Ectodermal cell (in vitro differentiated cells): ENCODE measurements at regions not wholly inside any gene's neighbourhood (a gene's known extent, or its start where the extent isn't known, plus 50 kb on each side); places are given as distances from the start of the nearest gene placed in this dataset.

ENCODE experiments used
- H3K27ac ChIP-seq: 2 replicates; pipeline ENCODE4 v1.7.0; 2013; ENCODE audit warnings: mild to moderate bottlenecking, low read depth, low read length; ENCODE audit not compliant: insufficient read depth, poor library complexity, severe bottlenecking
- H3K27me3 ChIP-seq: 2 replicates; pipeline ENCODE4 v1.7.0; 2013; ENCODE audit warnings: mild to moderate bottlenecking, low read length; ENCODE audit not compliant: insufficient read depth, control insufficient read depth, poor library complexity, severe bottlenecking
- H3K36me3 ChIP-seq: one replicate; pipeline ENCODE4 v1.7.0; 2013; ENCODE audit warnings: low read length; ENCODE audit not compliant: control insufficient read depth, insufficient read depth
- H3K4me1 ChIP-seq: one replicate; pipeline ENCODE4 v1.7.0; 2013; ENCODE audit warnings: low read length; ENCODE audit not compliant: control insufficient read depth, insufficient read depth
- H3K4me3 ChIP-seq: 2 replicates; pipeline ENCODE4 v1.7.0; 2013; ENCODE audit warnings: low read depth, low read length, control low read depth; ENCODE audit not compliant: insufficient read depth
- H3K9me3 ChIP-seq: 2 replicates; pipeline ENCODE4 v1.7.0; 2013; ENCODE audit warnings: mild to moderate bottlenecking, low read length, moderate library complexity; ENCODE audit not compliant: control insufficient read depth
- WGBS, 2 experiments: methylation state at CpG; one replicate each; pipeline ENCODE4 v1.1.7; 2013; ENCODE audit warnings: missing lambda C conversion rate in 2 of 2; 5-methylcytosine and 5-hydroxymethylcytosine counted together

GRCh38 chr4:182017038-182017437 is 226.2 kb upstream of the TENM3 start:
- no peak overlapping the region for H3K4me3 ChIP-seq
- no peaks in the 10 kb centered on the region for H3K9me3 ChIP-seq
- no peaks in the 10 kb centered on the region for H3K27me3 ChIP-seq
- H3K36me3 ChIP-seq, result no peaks in the 10 kb centered on the region
- no peaks in the 10 kb centered on the region for H3K4me1 ChIP-seq
- 88 to 99% methylated on average over 4 of the region's 5 CpGs for WGBS, 2 experiments
- H3K27ac ChIP-seq, result no peak overlapping the region

GRCh38 chr4:182018691-182019090 is 224.5 kb upstream of the TENM3 start:
- no peaks in the 10 kb centered on the region for H3K36me3 ChIP-seq
- H3K4me1 ChIP-seq, result no peaks in the 10 kb centered on the region
- no peak overlapping the region for H3K4me3 ChIP-seq
- no peak overlapping the region for H3K27ac ChIP-seq
- H3K27me3 ChIP-seq, result no peaks in the 10 kb centered on the region
- H3K9me3 ChIP-seq, result no peaks in the 10 kb centered on the region
- WGBS, 2 experiments, result 95% methylated on average over 2 of the region's 2 CpGs

GRCh38 chr4:182019148-182019652 is 224.0 kb upstream of the TENM3 start:
- 91 to 93% methylated on average over 3 to 5 of the region's 5 CpGs for WGBS, 2 experiments
- Histone ChIP-seq H3K27me3 (no peaks in the 10 kb centered on the region), H3K36me3 (no peaks in the 10 kb centered on the region), H3K27ac (no peak overlapping the region), H3K4me3 (no peak overlapping the region), H3K4me1 (no peaks in the 10 kb centered on the region), H3K9me3 (no peaks in the 10 kb centered on the region)

GRCh38 chr4:182022909-182023308 is 220.3 kb upstream of the TENM3 start:
- H3K27ac ChIP-seq, result no peak overlapping the region
- no peaks in the 10 kb centered on the region for H3K4me1 ChIP-seq
- no peak overlapping the region for H3K4me3 ChIP-seq
- H3K36me3 ChIP-seq, result no peaks in the 10 kb centered on the region
- 31 to 67% methylated on average over 2 to 5 of the region's 5 CpGs for WGBS, 2 experiments
- no peaks in the 10 kb centered on the region for H3K9me3 ChIP-seq
- no peaks in the 10 kb centered on the region for H3K27me3 ChIP-seq

GRCh38 chr4:182023469-182023868 is 219.7 kb upstream of the TENM3 start:
- Histone ChIP-seq H3K4me1 (no peaks in the 10 kb centered on the region), H3K4me3 (no peak overlapping the region), H3K27me3 (no peaks in the 10 kb centered on the region), H3K9me3 (no peaks in the 10 kb centered on the region), H3K27ac (no peak overlapping the region), H3K36me3 (no peaks in the 10 kb centered on the region)
- WGBS, 2 experiments, result 62 to 64% methylated on average over 3 of the region's 3 CpGs

- Histone ChIP-seq H3K27ac (no peak overlapping the region), H3K9me3 (no peaks in the 10 kb centered on the region), H3K4me3 (no peak overlapping the region), H3K4me1 (no peaks in the 10 kb centered on the region), H3K36me3 (no peaks in the 10 kb centered on the region), H3K27me3 (no peaks in the 10 kb centered on the region)
- WGBS, 2 experiments, result 94 to 99% methylated on average over 5 to 8 of the region's 8 CpGs
Observed at GRCh38 chr4:182042945-182043344, 200.3 kb upstream of the TENM3 start.

GRCh38 chr4:182048871-182049270 is 194.3 kb upstream of the TENM3 start:
- no peaks in the 10 kb centered on the region for H3K27me3 ChIP-seq
- no peaks in the 10 kb centered on the region for H3K36me3 ChIP-seq
- 100% methylated on average over 1 of the region's 1 CpG; no CpG with 5 or more reads in 1 of the 2 experiments for WGBS, 2 experiments
- H3K4me3 ChIP-seq, result no peak overlapping the region
- no peaks in the 10 kb centered on the region for H3K9me3 ChIP-seq
- no peaks in the 10 kb centered on the region for H3K4me1 ChIP-seq
- H3K27ac ChIP-seq, result no peak overlapping the region

- peaks cover 8% of the 10 kb centered on the region for H3K4me1 ChIP-seq
- H3K9me3 ChIP-seq, result no peaks in the 10 kb centered on the region
- H3K4me3 ChIP-seq, result no peak overlapping the region
- no peak overlapping the region for H3K27ac ChIP-seq
- WGBS, 2 experiments, result 73 to 77% methylated on average over 6 of the region's 6 CpGs
- H3K27me3 ChIP-seq, result no peaks in the 10 kb centered on the region
- H3K36me3 ChIP-seq, result no peaks in the 10 kb centered on the region
Observed at GRCh38 chr4:182056866-182057265, 186.3 kb upstream of the TENM3 start.

GRCh38 chr4:182062458-182062857 is 180.7 kb upstream of the TENM3 start:
- WGBS, 2 experiments, result 87 to 96% methylated on average over 3 of the region's 3 CpGs
- no peaks in the 10 kb centered on the region for H3K27me3 ChIP-seq
- H3K27ac ChIP-seq, result no peak overlapping the region

GRCh38 chr4:182062936-182063335 is 180.3 kb upstream of the TENM3 start:
- Histone ChIP-seq H3K4me3 (no peak overlapping the region), H3K4me1 (no peaks in the 10 kb centered on the region), H3K36me3 (no peaks in the 10 kb centered on the region), H3K27ac (no peak overlapping the region), H3K27me3 (no peaks in the 10 kb centered on the region), H3K9me3 (no peaks in the 10 kb centered on the region)

More at GRCh38 chr4:182062458-182062857, 180.7 kb upstream of the TENM3 start:
- no peaks in the 10 kb centered on the region for H3K9me3 ChIP-seq
- H3K36me3 ChIP-seq, result no peaks in the 10 kb centered on the region
- no peak overlapping the region for H3K4me3 ChIP-seq
- no peaks in the 10 kb centered on the region for H3K4me1 ChIP-seq

- H3K27me3 ChIP-seq, result no peaks in the 10 kb centered on the region
Observed at GRCh38 chr4:182063651-182064050, 179.6 kb upstream of the TENM3 start.

More at GRCh38 chr4:182063651-182064050, 179.6 kb upstream of the TENM3 start:
- no peaks in the 10 kb centered on the region for H3K4me1 ChIP-seq
- no peaks in the 10 kb centered on the region for H3K36me3 ChIP-seq
- no peak overlapping the region for H3K27ac ChIP-seq
- 92 to 95% methylated on average over 2 of the region's 2 CpGs for WGBS, 2 experiments
- no peaks in the 10 kb centered on the region for H3K9me3 ChIP-seq
- H3K4me3 ChIP-seq, result no peak overlapping the region
